ELR (cell line): ENCODE measurements at regions not wholly inside any gene's neighbourhood (a gene's known extent, or its start where the extent isn't known, plus 50 kb on each side); places are given as distances from the start of the nearest gene placed in this dataset.
"Not testable (repeated sequence)": the region's sequence is repeated elsewhere in the genome, so short reads cannot be mapped to it uniquely, and the experiment has no call there.

Experiments
- DNase-seq: peaks from one replicate; pipeline ENCODE4 v3.0.0-alpha.2; 2015; ENCODE audit warnings: low read depth

- DNase-seq: not testable (repeated sequence)
These were observed 279.6 kb upstream of the HS6ST1 start for GRCh38 chr2:128598260-128598659.

GRCh38 chr2:128598862-128599441, 280.3 kb upstream of the HS6ST1 start:
- DNase-seq: no peak

DNA sequence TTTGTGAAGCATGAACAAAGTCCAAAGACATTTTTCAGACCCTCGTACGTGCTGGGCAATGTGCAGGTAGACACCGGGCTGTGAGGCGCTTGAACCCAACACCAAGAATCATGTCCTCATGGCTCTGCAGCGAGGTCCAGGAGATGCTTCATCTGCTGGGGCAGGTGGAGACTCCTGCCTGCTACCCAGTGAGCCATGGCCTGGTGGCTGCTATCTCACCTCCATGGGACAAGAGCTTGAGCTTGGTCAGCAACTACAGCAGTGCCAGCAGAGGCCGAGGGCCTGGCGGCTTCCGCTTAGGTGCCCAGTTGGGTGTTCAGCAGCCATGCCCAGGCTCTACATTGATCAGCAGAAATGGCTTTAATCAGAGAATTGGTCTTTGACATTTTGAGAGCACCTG, 281.0 kb upstream of the HS6ST1 start:
- no peak for DNase-seq

- DNase-seq: no peak
These were observed 282.1 kb upstream of the HS6ST1 start for GRCh38 chr2:128600581-128601297.

GRCh38 chr2:128601298-128602037, 282.8 kb upstream of the HS6ST1 start:
- no peak for DNase-seq

DNA sequence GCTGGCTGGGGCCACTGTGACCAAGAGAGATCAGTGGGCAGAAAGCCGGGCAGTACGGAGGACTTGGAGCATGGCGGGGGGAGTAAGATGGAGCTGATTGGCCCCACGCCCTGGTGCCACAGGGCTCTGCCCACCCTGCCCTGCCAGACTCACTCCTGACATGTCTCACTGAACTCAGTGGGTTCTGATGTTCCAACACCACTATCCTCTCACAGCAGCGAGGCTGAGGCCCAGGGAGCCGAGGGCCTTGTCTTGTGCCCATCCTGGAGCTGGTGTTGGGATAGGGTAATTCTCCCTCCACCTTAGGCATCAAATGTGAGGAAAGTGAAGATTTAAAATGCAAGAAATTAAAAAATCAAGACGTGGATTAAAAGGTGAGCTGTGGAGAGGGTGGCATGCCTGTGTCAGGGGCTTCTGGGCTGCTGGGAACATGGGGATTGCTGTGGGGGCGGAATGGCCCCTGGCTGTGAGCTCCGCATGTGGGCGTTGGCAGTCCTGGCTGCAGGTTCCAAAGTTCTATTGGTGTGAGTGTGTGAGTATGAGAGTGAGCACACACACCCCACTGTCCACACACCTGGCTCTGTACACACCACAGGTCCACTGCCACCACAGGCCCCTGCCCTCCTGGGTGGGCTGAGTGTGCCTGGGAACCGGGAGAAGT, 283.5 kb upstream of the HS6ST1 start:
- DNase-seq: no peak

DNA sequence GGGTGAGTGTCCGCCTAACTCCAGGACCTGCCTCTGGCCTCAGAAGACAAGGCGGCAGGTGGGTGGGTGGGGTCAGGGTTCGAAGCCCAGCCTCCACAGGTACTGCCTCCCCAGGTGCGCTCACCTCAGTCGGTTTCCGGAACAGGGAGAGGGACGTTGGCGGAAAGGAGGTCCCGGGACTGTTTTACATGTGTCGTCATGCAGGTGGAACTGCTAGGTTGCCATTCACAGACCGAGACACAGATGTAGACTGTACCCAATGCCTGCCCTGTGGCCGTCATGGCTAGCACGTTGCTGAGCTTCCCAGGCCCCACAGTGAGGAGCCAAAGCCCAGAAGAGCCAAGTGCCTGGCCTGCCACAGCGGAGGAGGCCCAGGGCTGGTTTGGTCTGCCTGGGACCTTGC, 284.0 kb upstream of the HS6ST1 start:
- DNase-seq: no peak

GRCh38 chr2:128603411-128603924, 284.8 kb upstream of the HS6ST1 start:
- no peak for DNase-seq

- DNase-seq: no peak
These were observed 285.4 kb upstream of the HS6ST1 start for GRCh38 chr2:128604045-128604444.

- not testable (repeated sequence) for DNase-seq
These were observed 285.9 kb upstream of the HS6ST1 start for GRCh38 chr2:128604581-128604980.

GRCh38 chr2:128605421-128605820, 286.8 kb upstream of the HS6ST1 start:
- DNase-seq: no peak

DNA sequence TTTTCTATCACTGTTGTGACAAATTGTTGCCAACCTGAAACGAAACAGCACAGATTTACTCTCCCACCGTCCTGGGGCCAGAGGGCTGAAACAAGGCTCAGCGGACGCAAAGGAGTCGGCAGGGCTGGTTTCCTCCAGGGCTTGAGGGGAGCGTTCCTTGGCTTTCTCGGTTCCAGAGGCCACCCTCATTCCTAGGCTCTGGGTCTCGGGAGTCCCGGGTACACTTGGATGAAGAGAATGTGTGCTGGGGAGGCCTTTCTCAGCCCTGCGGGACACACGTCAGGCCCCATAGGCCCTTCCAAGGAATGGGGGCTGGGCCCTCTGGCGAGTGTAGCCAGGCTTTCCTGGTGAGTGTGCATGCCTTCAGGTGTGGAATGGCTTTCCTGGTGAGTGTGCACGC, 287.3 kb upstream of the HS6ST1 start:
- no peak for DNase-seq

DNA sequence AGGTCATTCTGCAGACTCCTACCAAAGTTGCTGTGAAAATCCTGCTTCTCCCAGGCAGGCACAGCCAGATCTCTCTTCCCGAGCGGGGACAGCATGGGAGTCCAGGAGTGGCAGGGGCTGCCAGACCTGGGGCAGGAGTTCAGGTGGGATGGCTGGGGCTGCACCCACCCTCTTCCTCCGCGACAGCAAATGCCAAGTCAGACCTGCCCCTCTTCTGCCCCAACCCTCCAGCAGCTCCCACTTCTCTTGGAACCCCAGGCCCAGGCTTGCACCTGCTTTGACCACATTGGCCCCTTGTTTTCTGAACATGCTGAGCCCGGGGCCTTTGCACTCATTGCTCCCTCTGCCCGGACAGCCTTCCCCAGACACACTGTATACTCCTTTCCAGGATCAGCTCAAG, 288.2 kb upstream of the HS6ST1 start:
- DNase-seq: no peak

- DNase-seq: no peak
These were observed 288.8 kb upstream of the HS6ST1 start for GRCh38 chr2:128607440-128607839.

DNA sequence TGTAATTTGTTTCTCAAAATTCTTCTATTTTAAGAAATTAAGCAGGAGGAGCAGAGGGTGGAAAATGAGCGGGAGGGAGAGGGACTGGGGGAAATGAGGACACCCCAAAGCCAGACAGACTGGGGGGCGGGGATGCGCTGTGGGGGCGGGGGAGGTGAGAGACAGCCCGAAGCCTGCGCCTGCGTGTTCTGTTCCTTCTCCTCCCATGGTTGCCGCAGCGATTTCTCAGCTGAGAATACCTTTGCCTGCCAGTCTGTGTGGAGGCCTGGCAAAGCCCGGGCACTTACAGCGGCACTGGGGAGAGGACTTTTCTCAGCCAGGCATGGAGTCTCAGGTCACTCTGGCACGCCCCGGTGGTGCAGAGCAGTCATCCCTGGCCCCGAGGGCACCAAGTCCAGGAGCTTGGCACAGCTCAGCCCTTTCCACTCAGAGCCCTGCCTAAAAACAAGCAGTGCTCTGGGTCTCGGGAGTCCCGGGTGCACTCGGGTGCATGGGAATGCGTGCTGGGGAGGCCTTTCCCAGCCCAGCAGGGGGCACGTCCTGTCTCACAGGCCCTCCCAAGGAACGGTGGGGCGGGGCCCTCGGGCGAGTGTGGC, 289.3 kb upstream of the HS6ST1 start:
- DNase-seq: no peak

DNA sequence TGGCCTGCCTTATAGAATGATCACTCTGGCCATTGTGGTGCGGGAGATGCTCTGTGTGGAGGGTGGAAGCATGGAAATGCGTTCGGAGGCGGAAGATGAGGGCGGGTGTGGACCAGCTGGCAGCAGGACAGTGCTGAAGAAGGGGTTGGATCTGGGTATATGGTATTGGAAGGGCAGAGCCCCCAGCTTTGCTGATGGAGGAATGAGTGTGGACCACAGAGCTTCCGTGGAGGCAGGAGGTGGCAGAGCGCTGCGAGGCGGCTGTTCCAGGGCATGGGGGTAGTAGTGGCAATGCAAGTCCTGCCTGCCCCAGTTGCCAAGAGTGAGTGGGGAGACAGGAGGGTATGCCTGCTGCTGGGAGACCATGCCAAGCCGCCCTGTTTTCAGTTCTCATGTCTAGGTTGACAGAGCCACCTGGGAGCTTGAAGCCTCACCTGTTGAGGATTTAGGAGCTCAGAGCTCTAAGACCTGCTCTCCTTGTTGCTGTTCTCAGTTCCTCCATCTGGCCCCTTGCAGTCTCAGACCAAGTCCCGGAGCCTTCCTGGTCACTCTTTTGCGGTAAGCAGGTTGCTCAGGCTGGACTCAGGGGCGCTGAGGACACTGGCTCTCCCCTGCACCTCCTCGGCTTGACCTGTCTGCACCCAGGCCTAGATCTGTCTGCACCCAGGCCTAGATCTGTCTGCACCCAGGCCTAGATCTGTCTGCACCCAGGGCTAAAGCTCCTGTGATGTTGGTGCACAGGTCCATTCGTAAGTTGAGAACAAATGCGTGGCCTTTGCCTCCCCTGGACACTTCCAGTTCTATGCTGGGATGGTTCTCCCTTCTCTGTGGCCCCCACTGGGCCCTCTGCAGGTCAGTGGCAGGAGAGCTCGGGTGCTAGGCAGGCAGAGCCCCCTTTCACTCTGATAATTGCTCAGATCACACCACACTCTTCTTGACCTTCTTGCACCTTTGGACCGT, 290.5 kb upstream of the HS6ST1 start:
- DNase-seq: no peak

- no peak for DNase-seq
These were observed 291.8 kb upstream of the HS6ST1 start for GRCh38 chr2:128610496-128610895.

GRCh38 chr2:128611421-128612320, 293.0 kb upstream of the HS6ST1 start:
- DNase-seq: no peak

- no peak for DNase-seq
These were observed 294.0 kb upstream of the HS6ST1 start for GRCh38 chr2:128612628-128613027.

- no peak for DNase-seq
These were observed 294.7 kb upstream of the HS6ST1 start for GRCh38 chr2:128613351-128613750.
